ENCODE measurements at regions not wholly inside any gene's neighbourhood (a gene's known extent, or its start where the extent isn't known, plus 50 kb on each side); places are given as distances from the start of the nearest gene placed in this dataset.
A peak's percentile ranks its signal among the peaks of the same experiment; 100 is the strongest.

- H3K27me3 Mint-ChIP-seq (ENCODE audit: insufficient read depth, low read depth, poor library complexity) = peaks cover 2% of the 10 kb centered on the region
- no peak overlapping the region for H3K27ac ChIP-seq (ENCODE audit: low read depth)
- ATAC-seq (no peak), DNase-seq (ENCODE audit: low spot score) (no peak)
- H3K4me3 ChIP-seq = no peak overlapping the region
- H3K79me2 ChIP-seq (replicated peaks; ENCODE audit: insufficient read depth) = no peaks in the 10 kb centered on the region
- H3K27ac Mint-ChIP-seq = peak overlapping the region; percentile 20; the same call in 1 of the 2 replicates
- H3K4me2 ChIP-seq = no peak overlapping the region
- TF ChIP-seq EZH2 (IDR thresholded peaks at IDR 0.05; ENCODE audit: low read depth, unreplicated experiment) = no peak
- TF ChIP-seq ZNF462 (CRISPR knock-in tag; IDR thresholded peaks at IDR 0.05) = no peak
- TF ChIP-seq NANOG (IDR thresholded peaks at IDR 0.05; ENCODE audit: borderline replicate concordance) = no peak
- no peak for TF ChIP-seq ETS1 (IDR thresholded peaks at IDR 0.05)
- H3K9me3 Mint-ChIP-seq = no peaks in the 10 kb centered on the region
- H3K36me3 ChIP-seq (ENCODE audit: insufficient read depth) = no peaks in the 10 kb centered on the region
- H3F3A ChIP-seq (replicated peaks; ENCODE audit: low read depth) = no peaks in the 10 kb centered on the region
- H3K9me2 ChIP-seq (ENCODE audit: insufficient read depth) = no peaks in the 10 kb centered on the region
- H3K4me1 Mint-ChIP-seq = peaks cover 38% of the 10 kb centered on the region
- H3K4me3 Mint-ChIP-seq = no peak overlapping the region
- H3K4me1 ChIP-seq (ENCODE audit: insufficient read depth) = peaks cover 33% of the 10 kb centered on the region
- no peak overlapping the region for H2AFZ ChIP-seq
- H3K36me3 Mint-ChIP-seq (ENCODE audit: low read depth) = no peaks in the 10 kb centered on the region
- no peaks in the 10 kb centered on the region for H3K27me3 ChIP-seq (ENCODE audit: insufficient read depth)
- H4K20me1 ChIP-seq (replicated peaks; ENCODE audit: insufficient read depth) = no peaks in the 10 kb centered on the region
Measured at GRCh38 chr1:118488787-118489186, 303.8 kb upstream of the SPAG17 start.

DNA sequence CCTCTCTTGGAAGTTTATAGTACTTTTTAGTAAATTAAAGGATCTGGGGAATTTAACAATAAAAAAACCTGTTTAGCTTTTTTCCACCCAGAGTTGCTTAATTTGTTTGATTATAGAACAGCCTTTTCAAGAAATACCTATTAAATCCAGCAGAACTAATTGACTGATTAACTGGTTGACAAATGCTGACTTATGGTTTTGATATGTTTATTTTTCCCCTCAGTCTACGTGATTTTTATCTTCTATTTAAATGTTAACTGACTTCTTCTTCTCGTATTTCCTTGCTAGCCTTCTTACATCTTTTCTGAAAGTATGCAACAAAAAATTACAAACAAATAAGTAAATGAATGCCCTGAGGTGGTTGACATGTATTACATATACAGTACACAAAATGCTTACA, 302.9 kb upstream of the SPAG17 start:
- no peak for DNase-seq (ENCODE audit: low spot score)
- Histone ChIP-seq H2AFZ (no peak overlapping the region), H3K27me3 (ENCODE audit: insufficient read depth) (no peaks in the 10 kb centered on the region), H3K27ac (ENCODE audit: low read depth) (no peak overlapping the region), H3K4me2 (no peak overlapping the region), H3F3A (replicated peaks; ENCODE audit: low read depth) (no peaks in the 10 kb centered on the region), H3K4me3 (no peak overlapping the region), H3K79me2 (replicated peaks; ENCODE audit: insufficient read depth) (no peaks in the 10 kb centered on the region), H3K4me1 (ENCODE audit: insufficient read depth) (peaks cover 37% of the 10 kb centered on the region), H3K36me3 (ENCODE audit: insufficient read depth) (no peaks in the 10 kb centered on the region), H3K9me2 (ENCODE audit: insufficient read depth) (no peaks in the 10 kb centered on the region), H4K20me1 (replicated peaks; ENCODE audit: insufficient read depth) (no peaks in the 10 kb centered on the region)
- Mint-ChIP-seq H3K4me1 (peaks cover 45% of the 10 kb centered on the region), H3K36me3 (ENCODE audit: low read depth) (0 out of 3 replicates have a peak, but pooled peaks cover under 1% of the 10 kb centered on the region), H3K27ac (0 out of 2 replicates have a peak overlapping the region, but pooled peaks have one; percentile 7), H3K9me3 (0 out of 3 replicates have a peak, but pooled peaks cover 1% of the 10 kb centered on the region), H3K27me3 (ENCODE audit: insufficient read depth, low read depth, poor library complexity) (peaks cover 2% of the 10 kb centered on the region), H3K4me3 (no peak overlapping the region)
- no peak for ATAC-seq
- no peak for TF ChIP-seq POLR2AphosphoS5 (IDR thresholded peaks at IDR 0.05; ENCODE audit: low read depth)
- TF ChIP-seq ZNF114 (CRISPR knock-in tag; IDR thresholded peaks at IDR 0.05) = no peak
- TF ChIP-seq ZNF331 (CRISPR knock-in tag; IDR thresholded peaks at IDR 0.05; ENCODE audit: low read depth) = no peak
- TF ChIP-seq EZH2phosphoT487 (IDR thresholded peaks at IDR 0.05; ENCODE audit: unreplicated experiment) = no peak
- no peak for TF ChIP-seq CTCF (conservative IDR thresholded peaks at IDR 0.05; ENCODE audit: low read depth in 2 of 2)
- no peak for TF ChIP-seq JUNB (IDR thresholded peaks at IDR 0.05; ENCODE audit: unreplicated experiment)
- no peak for TF ChIP-seq CREB1 (CRISPR knock-in tag; IDR thresholded peaks at IDR 0.05; ENCODE audit: low read depth)
- no peak for TF ChIP-seq NANOG (IDR thresholded peaks at IDR 0.05; ENCODE audit: borderline replicate concordance)
- no peak for TF ChIP-seq STAT1 (IDR thresholded peaks at IDR 0.05; ENCODE audit: unreplicated experiment)
- no peak for TF ChIP-seq ETS1 (IDR thresholded peaks at IDR 0.05)
- no peak for TF ChIP-seq EZH2 (IDR thresholded peaks at IDR 0.05; ENCODE audit: low read depth, unreplicated experiment)
